AG04449 (cell line): ENCODE measurements at regions not wholly inside any gene's neighbourhood (a gene's known extent, or its start where the extent isn't known, plus 50 kb on each side); places are given as distances from the start of the nearest gene placed in this dataset.
"Not testable (repeated sequence)": the region's sequence is repeated elsewhere in the genome, so short reads cannot be mapped to it uniquely, and the experiment has no call there.

Experiments
- CTCF ChIA-PET: fragments of 350-600 bp; formaldehyde crosslinking; extraction: SDS; loops from one replicate; lab custom pipeline; 2021; ENCODE audit warnings: antibody characterized with exemption; lab: Yijun Ruan, JAX
- POLR2A ChIA-PET: fragments of 400-600, 350-600 bp; formaldehyde crosslinking; extraction: SDS; loops from one replicate; lab custom pipeline; 2020; ENCODE audit warnings: antibody characterized with exemption, inconsistent platforms; lab: Yijun Ruan, JAX
- DNase-seq: peaks from one replicate; pipeline ENCODE4 v3.0.0-alpha.2; 2010; ENCODE audit warnings: low read depth, low spot score
- H3K4me3 ChIP-seq: 2 replicates; pipeline ENCODE4 v1.5.1; 2011; ENCODE audit warnings: low read depth, mild to moderate bottlenecking, control low read depth, low read length
- TF ChIP-seq, protein P1 (sequence below): IDR thresholded peaks from one replicate; pipeline ENCODE4 v1.5.1; 2011; ENCODE audit warnings: mild to moderate bottlenecking, moderate library complexity, low read length, control low read depth, inconsistent platforms; ENCODE audit not compliant: insufficient read depth; ENCODE audit errors: missing control alignments

- no peak for DNase-seq
- TF ChIP-seq, protein P1, sequence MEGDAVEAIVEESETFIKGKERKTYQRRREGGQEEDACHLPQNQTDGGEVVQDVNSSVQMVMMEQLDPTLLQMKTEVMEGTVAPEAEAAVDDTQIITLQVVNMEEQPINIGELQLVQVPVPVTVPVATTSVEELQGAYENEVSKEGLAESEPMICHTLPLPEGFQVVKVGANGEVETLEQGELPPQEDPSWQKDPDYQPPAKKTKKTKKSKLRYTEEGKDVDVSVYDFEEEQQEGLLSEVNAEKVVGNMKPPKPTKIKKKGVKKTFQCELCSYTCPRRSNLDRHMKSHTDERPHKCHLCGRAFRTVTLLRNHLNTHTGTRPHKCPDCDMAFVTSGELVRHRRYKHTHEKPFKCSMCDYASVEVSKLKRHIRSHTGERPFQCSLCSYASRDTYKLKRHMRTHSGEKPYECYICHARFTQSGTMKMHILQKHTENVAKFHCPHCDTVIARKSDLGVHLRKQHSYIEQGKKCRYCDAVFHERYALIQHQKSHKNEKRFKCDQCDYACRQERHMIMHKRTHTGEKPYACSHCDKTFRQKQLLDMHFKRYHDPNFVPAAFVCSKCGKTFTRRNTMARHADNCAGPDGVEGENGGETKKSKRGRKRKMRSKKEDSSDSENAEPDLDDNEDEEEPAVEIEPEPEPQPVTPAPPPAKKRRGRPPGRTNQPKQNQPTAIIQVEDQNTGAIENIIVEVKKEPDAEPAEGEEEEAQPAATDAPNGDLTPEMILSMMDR, result no peak
- ChIA-PET CTCF (interaction anchor here (0.7 kb wide), 1 partner anchor 12 kb away, joined by 3 read pairs; no protein-coding TSS in a partner anchor), POLR2A (no interaction called here)
- no peak overlapping the region for H3K4me3 ChIP-seq
These were observed 80.5 kb downstream of the VCAM1 start for GRCh38 chr1:100799954-100800612.

- POLR2A ChIA-PET, CTCF ChIA-PET, H3K4me3 ChIP-seq, DNase-seq: not testable (repeated sequence)
These were observed 81.7 kb downstream of the VCAM1 start for GRCh38 chr1:100801256-100801655.

DNA sequence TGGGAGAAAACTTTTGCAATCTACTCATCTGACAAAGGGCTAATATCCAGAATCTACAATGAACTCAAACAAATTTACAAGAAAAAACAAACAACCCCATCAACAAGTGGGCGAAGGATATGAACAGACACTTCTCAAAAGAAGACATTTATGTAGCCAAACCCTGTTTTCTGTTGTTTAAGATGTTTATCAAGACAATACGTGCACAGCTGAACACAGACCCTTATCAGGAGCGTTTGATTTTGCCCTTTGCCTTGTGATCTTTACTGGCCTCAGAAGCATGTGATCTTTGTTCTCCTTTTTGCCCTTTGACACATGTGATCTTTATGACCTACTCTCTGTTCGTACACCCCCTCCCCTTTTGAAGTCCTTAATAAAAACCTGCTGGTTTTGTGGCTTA lies 83.7 kb downstream of the VCAM1 start:
- H3K4me3 ChIP-seq, DNase-seq, CTCF ChIA-PET, POLR2A ChIA-PET: not testable (repeated sequence)

- DNase-seq, result no peak
- H3K4me3 ChIP-seq, result no peak overlapping the region
- CTCF ChIA-PET, result no interaction called here
- TF ChIP-seq, protein P1, result no peak
- POLR2A ChIA-PET, result no interaction called here
These were observed 87.1 kb downstream of the VCAM1 start for GRCh38 chr1:100806601-100807000.

- DNase-seq, result no peak
- H3K4me3 ChIP-seq, result no peak overlapping the region
- TF ChIP-seq, protein P1, result no peak
- POLR2A ChIA-PET, result no interaction called here
- CTCF ChIA-PET, result interaction anchor here (0.7 to 1.0 kb wide), 2 partner anchors 9 to 58 kb away, joined by 3 read pairs; no protein-coding TSS in a partner anchor
These were observed 84.3 kb downstream of the EXTL2 start for GRCh38 chr1:100810360-100810759.

DNA sequence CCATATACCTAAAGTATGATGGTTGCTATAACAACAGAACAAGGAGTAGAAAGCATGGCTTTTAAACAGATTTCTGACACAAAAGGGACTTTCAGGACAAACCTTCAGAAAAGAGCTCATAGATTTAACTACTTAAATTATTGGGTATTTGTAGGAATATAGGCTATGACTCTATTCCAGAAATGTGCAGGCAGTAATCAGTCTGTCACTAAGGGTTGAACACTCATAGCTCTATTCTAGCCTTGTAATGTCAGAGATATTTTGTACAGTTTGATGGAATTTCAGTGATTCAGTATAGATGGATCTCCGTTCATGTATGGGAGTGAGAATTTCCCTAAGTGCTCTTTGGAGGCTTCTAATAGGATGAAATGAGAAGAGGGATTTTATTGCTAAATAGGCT lies 82.8 kb downstream of the EXTL2 start:
- TF ChIP-seq, protein P1, result no peak
- no peak for DNase-seq
- POLR2A ChIA-PET, result no interaction called here
- CTCF ChIA-PET, result interaction anchor here (0.8 kb wide), 1 partner anchor 11 kb away, joined by 3 read pairs; no protein-coding TSS in a partner anchor
- H3K4me3 ChIP-seq, result no peak overlapping the region

DNA sequence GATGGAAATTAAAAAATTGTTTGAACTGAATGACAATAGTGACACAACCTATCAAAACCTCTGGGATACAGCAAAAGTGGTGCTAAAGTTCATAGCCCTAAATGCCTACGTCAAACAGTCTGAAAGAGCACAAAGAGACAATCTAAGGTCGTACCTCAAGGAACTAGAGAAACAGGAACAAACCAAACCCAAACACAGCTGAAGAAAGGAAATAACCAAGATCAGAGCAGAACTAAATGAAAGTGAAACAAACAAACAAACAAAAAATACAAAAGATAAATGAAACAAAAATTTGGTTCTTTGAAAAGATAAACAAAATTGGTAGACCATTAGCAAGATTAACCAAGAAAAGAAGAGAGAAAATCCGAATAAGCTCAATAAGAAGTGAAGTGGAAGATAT lies 79.7 kb downstream of the EXTL2 start:
- H3K4me3 ChIP-seq, POLR2A ChIA-PET, DNase-seq, CTCF ChIA-PET: not testable (repeated sequence)

GRCh38 chr1:100816049-100816448 lies 78.6 kb downstream of the EXTL2 start:
- no peak for DNase-seq
- H3K4me3 ChIP-seq, result no peak overlapping the region
- POLR2A ChIA-PET, result no interaction called here
- CTCF ChIA-PET, result no interaction called here
- TF ChIP-seq, protein P1, result no peak

- POLR2A ChIA-PET, CTCF ChIA-PET, DNase-seq: not testable (repeated sequence)
These were observed 74.4 kb downstream of the EXTL2 start for GRCh38 chr1:100820195-100820594.

DNA sequence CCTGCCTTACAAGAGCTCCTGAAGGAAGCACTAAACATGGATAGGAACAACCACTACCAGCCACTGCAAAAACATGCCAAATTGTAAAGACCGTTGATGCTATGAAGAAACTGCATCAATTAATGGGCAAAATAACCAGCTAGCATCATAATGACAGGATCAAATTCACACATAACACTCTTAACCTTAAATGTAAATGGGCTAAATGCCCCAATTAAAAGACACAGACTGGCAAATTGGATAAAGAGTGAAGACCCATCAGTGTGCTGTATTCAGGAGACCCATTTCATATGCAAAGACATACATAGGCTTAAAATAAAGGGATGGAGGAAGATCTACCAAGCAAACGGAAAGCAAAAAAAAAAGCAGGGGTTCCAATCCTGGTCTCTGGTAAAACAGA lies 72.7 kb downstream of the EXTL2 start:
- CTCF ChIA-PET, H3K4me3 ChIP-seq, POLR2A ChIA-PET, DNase-seq: not testable (repeated sequence)

More at GRCh38 chr1:100820195-100820594, 74.4 kb downstream of the EXTL2 start:
- not testable (repeated sequence) for H3K4me3 ChIP-seq
